CD4-positive, alpha-beta T cell (primary cell): ENCODE measurements at regions not wholly inside any gene's neighbourhood (a gene's known extent, or its start where the extent isn't known, plus 50 kb on each side); places are given as distances from the start of the nearest gene placed in this dataset.

Source experiments
- ATAC-seq: fragments of 200-7000 bp; cut with Tn5 transposase; one replicate; pipeline ENCODE4 v1.10.0; 2022; ENCODE audit warnings: mild to moderate bottlenecking; ENCODE audit not compliant: poor library complexity
- CTCF ChIA-PET: fragments of 350-600 bp; sonication (Branson Sonifier 250); formaldehyde crosslinking; loops from one replicate; lab custom pipeline; 2021; ENCODE audit warnings: antibody characterized with exemption, inconsistent platforms; lab: Charles Lee
- POLR2A ChIA-PET: fragments of 350-600 bp; sonication (Branson Sonifier 250); formaldehyde crosslinking; loops from one replicate; lab custom pipeline; 2021; ENCODE audit warnings: antibody characterized with exemption, inconsistent platforms; lab: Charles Lee
- DNase-seq, 14 experiments: peaks; one replicate each; pipeline ENCODE4 v3.0.0-alpha.2; 2013 to 2020; ENCODE audit warnings: mixed read lengths in 2 of 14
- H3K27ac ChIP-seq, 2 donors: one replicate each; pipeline versions ENCODE4 v1.5.1 to v1.7.0; 2013; ENCODE audit warnings: low read length in 2 of 2, low read depth in 1 of 2, mild to moderate bottlenecking in 1 of 2
- H3K27me3 ChIP-seq, 2 experiments: 1 replicate in 1 of 2; 2 replicates in 1 of 2; pipeline versions ENCODE4 v1.6.1 to v1.7.0; 2013; ENCODE audit warnings: low read length in 2 of 2, control low read depth in 1 of 2, mild to moderate bottlenecking in 1 of 2, moderate library complexity in 1 of 2; ENCODE audit not compliant: insufficient read depth in 2 of 2, control insufficient read depth in 1 of 2
- H3K36me3 ChIP-seq: one replicate; pipeline ENCODE4 v1.6.1; 2013; ENCODE audit warnings: low read length, control low read depth; ENCODE audit not compliant: insufficient read depth
- H3K4me1 ChIP-seq: one replicate; pipeline ENCODE4 v1.6.1; 2013; ENCODE audit warnings: low read length, control low read depth; ENCODE audit not compliant: insufficient read depth
- H3K4me3 ChIP-seq: one replicate; pipeline ENCODE4 v1.5.1; 2013; ENCODE audit warnings: mild to moderate bottlenecking, low read length, moderate library complexity
- H3K9me3 ChIP-seq, 2 experiments: 1 replicate in 1 of 2; 2 replicates in 1 of 2; pipeline versions ENCODE4 v1.6.1 to v1.7.0; 2013; ENCODE audit warnings: low read length in 2 of 2, mild to moderate bottlenecking in 2 of 2, control low read depth in 1 of 2, moderate library complexity in 1 of 2; ENCODE audit not compliant: control insufficient read depth in 1 of 2, insufficient read depth in 1 of 2
- H3K27ac Mint-ChIP-seq: one replicate; pipeline ENCODE4 v1.8.0; 2020; ENCODE audit warnings: mixed read lengths
- H3K27me3 Mint-ChIP-seq: one replicate; pipeline ENCODE4 v1.8.0; 2021; ENCODE audit warnings: mixed read lengths
- H3K36me3 Mint-ChIP-seq: one replicate; pipeline ENCODE4 v1.8.0; 2021; ENCODE audit warnings: low read depth, mixed read lengths
- H3K4me1 Mint-ChIP-seq: one replicate; pipeline ENCODE4 v1.8.0; 2021; ENCODE audit warnings: low read depth, mixed read lengths
- H3K4me3 Mint-ChIP-seq: one replicate; pipeline ENCODE4 v1.8.0; 2020; ENCODE audit warnings: mild to moderate bottlenecking, mixed read lengths
- H3K9me3 Mint-ChIP-seq: one replicate; pipeline ENCODE4 v1.8.0; 2020; ENCODE audit warnings: mixed read lengths
- intact Hi-C, 2 experiments: fragments of 100-400 bp; cut with DNase I in 1 of 2; cut with micrococcal nuclease in 1 of 2; formaldehyde crosslinking; loops; one replicate each; pipeline versions ENCODE4 v1.15.1 to v1.9.0; 2023 to 2025; cut with DNase I, micrococcal nuclease
- TF ChIP-seq, protein P1 (sequence below): fragments of 200-600 bp; IDR thresholded peaks from one replicate; pipeline ENCODE4 v1.8.0; 2022; ENCODE audit warnings: antibody characterized with exemption, mild to moderate bottlenecking

- ChIA-PET POLR2A (no interaction called here), CTCF (interaction anchor here (0.6 kb wide), 1 partner anchor 65 kb away, joined by 3 read pairs; no protein-coding TSS in a partner anchor)
- Histone ChIP-seq H3K4me3 (no peak overlapping the region), H3K9me3 (no peaks in the 10 kb centered on the region), H3K4me1 (no peaks in the 10 kb centered on the region), H3K27ac (no peak overlapping the region), H3K36me3 (no peaks in the 10 kb centered on the region), H3K27me3 (no peaks in the 10 kb centered on the region)
- no peaks in the 10 kb centered on the region for H3K4me1 Mint-ChIP-seq
- TF ChIP-seq, protein P1, sequence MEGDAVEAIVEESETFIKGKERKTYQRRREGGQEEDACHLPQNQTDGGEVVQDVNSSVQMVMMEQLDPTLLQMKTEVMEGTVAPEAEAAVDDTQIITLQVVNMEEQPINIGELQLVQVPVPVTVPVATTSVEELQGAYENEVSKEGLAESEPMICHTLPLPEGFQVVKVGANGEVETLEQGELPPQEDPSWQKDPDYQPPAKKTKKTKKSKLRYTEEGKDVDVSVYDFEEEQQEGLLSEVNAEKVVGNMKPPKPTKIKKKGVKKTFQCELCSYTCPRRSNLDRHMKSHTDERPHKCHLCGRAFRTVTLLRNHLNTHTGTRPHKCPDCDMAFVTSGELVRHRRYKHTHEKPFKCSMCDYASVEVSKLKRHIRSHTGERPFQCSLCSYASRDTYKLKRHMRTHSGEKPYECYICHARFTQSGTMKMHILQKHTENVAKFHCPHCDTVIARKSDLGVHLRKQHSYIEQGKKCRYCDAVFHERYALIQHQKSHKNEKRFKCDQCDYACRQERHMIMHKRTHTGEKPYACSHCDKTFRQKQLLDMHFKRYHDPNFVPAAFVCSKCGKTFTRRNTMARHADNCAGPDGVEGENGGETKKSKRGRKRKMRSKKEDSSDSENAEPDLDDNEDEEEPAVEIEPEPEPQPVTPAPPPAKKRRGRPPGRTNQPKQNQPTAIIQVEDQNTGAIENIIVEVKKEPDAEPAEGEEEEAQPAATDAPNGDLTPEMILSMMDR = no peak
- H3K27ac Mint-ChIP-seq = no peak overlapping the region
- intact Hi-C loops = no loop called here
- DNase-seq = no peak
- no peaks in the 10 kb centered on the region for H3K9me3 Mint-ChIP-seq
- ATAC-seq = no peak
- H3K4me3 Mint-ChIP-seq = no peak overlapping the region
- H3K27me3 Mint-ChIP-seq = peaks cover 17% of the 10 kb centered on the region
- no peaks in the 10 kb centered on the region for H3K36me3 Mint-ChIP-seq
Observed at GRCh38 chr9:2955575-2955974, 111.7 kb upstream of the PUM3 start.

- POLR2A ChIA-PET = no interaction called here
- Histone ChIP-seq H3K4me3 (no peak overlapping the region), H3K4me1 (no peaks in the 10 kb centered on the region), H3K27me3 (peaks cover 0 to 2% of the 10 kb centered on the region in 2 experiments), H3K27ac (no peak overlapping the region), H3K36me3 (no peaks in the 10 kb centered on the region), H3K9me3 (peaks cover 0 to 5% of the 10 kb centered on the region in 2 experiments)
- H3K27me3 Mint-ChIP-seq = peaks cover 17% of the 10 kb centered on the region
- H3K9me3 Mint-ChIP-seq = no peaks in the 10 kb centered on the region
- TF ChIP-seq, protein P1 = no peak
- DNase-seq (no peak), ATAC-seq (no peak)
- H3K4me3 Mint-ChIP-seq = no peak overlapping the region
- H3K4me1 Mint-ChIP-seq = no peaks in the 10 kb centered on the region
- intact Hi-C loops = no loop called here
- H3K36me3 Mint-ChIP-seq = no peaks in the 10 kb centered on the region
- H3K27ac Mint-ChIP-seq = no peak overlapping the region
- CTCF ChIA-PET = no interaction called here
Observed at GRCh38 chr9:2939368-2939767, 95.5 kb upstream of the PUM3 start.

- no peak overlapping the region for H3K4me3 ChIP-seq
- TF ChIP-seq, protein P1 = no peak
- ATAC-seq = no peak
- CTCF ChIA-PET = no interaction called here
- no peak overlapping the region for H3K27ac ChIP-seq
- Mint-ChIP-seq H3K36me3 (no peaks in the 10 kb centered on the region), H3K9me3 (no peaks in the 10 kb centered on the region), H3K4me1 (no peaks in the 10 kb centered on the region), H3K27me3 (peaks cover 17% of the 10 kb centered on the region), H3K4me3 (no peak overlapping the region), H3K27ac (no peak overlapping the region)
- DNase-seq = no peak
- peaks cover 0 to 2% of the 10 kb centered on the region in 2 experiments for H3K27me3 ChIP-seq
- H3K4me1 ChIP-seq = no peaks in the 10 kb centered on the region
- intact Hi-C loops = no loop called here
- POLR2A ChIA-PET = no interaction called here
- peaks cover 0 to 20% of the 10 kb centered on the region in 2 experiments for H3K9me3 ChIP-seq
- no peaks in the 10 kb centered on the region for H3K36me3 ChIP-seq
Observed at GRCh38 chr9:2936221-2936620, 92.3 kb upstream of the PUM3 start.
